OCI-LY3 (cell line): ENCODE measurements at regions not wholly inside any gene's neighbourhood (a gene's known extent, or its start where the extent isn't known, plus 50 kb on each side); places are given as distances from the start of the nearest gene placed in this dataset.

Experiments used
- H2AFZ ChIP-seq: fragments of 200-600, 300-600 bp; shearing (Covaris generic); 2 replicates; pipeline ENCODE4 v1.6.0; 2014; ENCODE audit warnings: antibody characterized with exemption, low read depth, low read length
- H3K27ac ChIP-seq: fragments of 200-600, 300-600 bp; sonication (generic); 2 replicates; pipeline ENCODE4 v1.5.1; 2014; ENCODE audit warnings: mild to moderate bottlenecking, low read length, moderate library complexity, mixed read lengths
- H3K27me3 ChIP-seq: fragments of 200-600, 300-600 bp; sonication (generic); 2 replicates; pipeline ENCODE4 v1.6.1; 2014; ENCODE audit warnings: low read depth, low read length, mixed read lengths
- H3K36me3 ChIP-seq: fragments of 200-600, 300-600 bp; sonication (generic); replicated peaks from 2 replicates; pipeline ENCODE3; 2014; ENCODE audit warnings: low read depth, low read length, mixed read lengths
- H3K4me1 ChIP-seq: fragments of 300-600, 200-600 bp; sonication (generic); 2 replicates; pipeline ENCODE4 v1.6.1; 2014; ENCODE audit warnings: low read length, mixed read lengths
- H3K4me2 ChIP-seq: fragments of 200-600, 300-600 bp; sonication (generic); 2 replicates; pipeline ENCODE4 v1.6.1; 2014; ENCODE audit warnings: low read length, mixed read lengths
- H3K4me3 ChIP-seq: fragments of 300-600, 200-600 bp; sonication (generic); 2 replicates; pipeline ENCODE4 v1.5.1; 2014; ENCODE audit warnings: antibody characterized with exemption, mild to moderate bottlenecking, low read length, moderate library complexity
- H3K79me2 ChIP-seq: fragments of 300-600, 200-600 bp; shearing (Covaris generic); 2 replicates; pipeline ENCODE4 v1.6.1; 2014; ENCODE audit warnings: mild to moderate bottlenecking, low read length, mixed read lengths
- H3K9ac ChIP-seq: fragments of 300-600, 200-600 bp; shearing (Covaris generic); 2 replicates; pipeline ENCODE4 v1.6.0; 2014; ENCODE audit warnings: mild to moderate bottlenecking, low read length, moderate library complexity
- H3K9me3 ChIP-seq: fragments of 200-600, 300-600 bp; shearing (Covaris generic); 2 replicates; pipeline ENCODE4 v1.6.1; 2014; ENCODE audit warnings: low read length, mixed read lengths; ENCODE audit not compliant: insufficient read depth
- H4K20me1 ChIP-seq: fragments of 200-600, 300-600 bp; sonication (generic); 2 replicates; pipeline ENCODE4 v1.6.1; 2016; ENCODE audit warnings: low read length, mixed read lengths; ENCODE audit not compliant: insufficient read depth
- EZH2phosphoT487 ChIP-seq: fragments of 200-600 bp; shearing (Covaris generic); IDR thresholded peaks from 2 replicates; pipeline ENCODE4 v1.6.1; 2018; ENCODE audit warnings: antibody characterized with exemption, mixed run types, low read depth
- TF ChIP-seq, protein P1 (sequence below): fragments of 200-600, 300-600 bp; sonication (generic); IDR thresholded peaks from 2 replicates; pipeline ENCODE4 v1.5.1; 2014; ENCODE audit warnings: antibody characterized with exemption, low read length, low read depth

DNA sequence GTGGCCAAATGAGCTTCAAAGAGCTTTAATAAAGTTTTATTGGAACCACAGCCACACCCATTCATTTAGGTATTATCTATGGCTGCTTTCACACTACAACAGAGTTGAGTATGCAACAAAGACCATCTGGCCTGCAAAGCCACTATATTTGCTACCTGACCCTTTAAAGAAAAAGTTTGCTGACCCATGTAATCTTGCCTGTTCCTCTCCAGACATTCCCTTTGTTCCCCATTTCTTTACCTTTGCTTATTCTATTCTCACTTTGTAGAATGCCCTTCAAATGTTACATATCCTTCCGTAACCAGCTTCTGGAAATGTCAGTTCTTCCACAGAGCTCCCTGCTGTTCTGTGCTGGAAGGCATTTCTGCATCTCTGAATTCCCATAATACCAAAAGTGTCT is 320.2 kb downstream of the TLE1 start:
- H3K4me3 ChIP-seq, result no peak overlapping the region
- H4K20me1 ChIP-seq, result no peaks in the 10 kb centered on the region
- H3K9me3 ChIP-seq, result no peaks in the 10 kb centered on the region
- H3K36me3 ChIP-seq, result no peaks in the 10 kb centered on the region
- no peak overlapping the region for H3K27ac ChIP-seq
- no peak for TF ChIP-seq EZH2phosphoT487
- TF ChIP-seq, protein P1, sequence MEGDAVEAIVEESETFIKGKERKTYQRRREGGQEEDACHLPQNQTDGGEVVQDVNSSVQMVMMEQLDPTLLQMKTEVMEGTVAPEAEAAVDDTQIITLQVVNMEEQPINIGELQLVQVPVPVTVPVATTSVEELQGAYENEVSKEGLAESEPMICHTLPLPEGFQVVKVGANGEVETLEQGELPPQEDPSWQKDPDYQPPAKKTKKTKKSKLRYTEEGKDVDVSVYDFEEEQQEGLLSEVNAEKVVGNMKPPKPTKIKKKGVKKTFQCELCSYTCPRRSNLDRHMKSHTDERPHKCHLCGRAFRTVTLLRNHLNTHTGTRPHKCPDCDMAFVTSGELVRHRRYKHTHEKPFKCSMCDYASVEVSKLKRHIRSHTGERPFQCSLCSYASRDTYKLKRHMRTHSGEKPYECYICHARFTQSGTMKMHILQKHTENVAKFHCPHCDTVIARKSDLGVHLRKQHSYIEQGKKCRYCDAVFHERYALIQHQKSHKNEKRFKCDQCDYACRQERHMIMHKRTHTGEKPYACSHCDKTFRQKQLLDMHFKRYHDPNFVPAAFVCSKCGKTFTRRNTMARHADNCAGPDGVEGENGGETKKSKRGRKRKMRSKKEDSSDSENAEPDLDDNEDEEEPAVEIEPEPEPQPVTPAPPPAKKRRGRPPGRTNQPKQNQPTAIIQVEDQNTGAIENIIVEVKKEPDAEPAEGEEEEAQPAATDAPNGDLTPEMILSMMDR, result no peak
- H3K4me1 ChIP-seq, result peaks cover 2% of the 10 kb centered on the region
- no peaks in the 10 kb centered on the region for H3K79me2 ChIP-seq
- no peak overlapping the region for H2AFZ ChIP-seq
- H3K9ac ChIP-seq, result no peak overlapping the region
- no peak overlapping the region for H3K4me2 ChIP-seq
- H3K27me3 ChIP-seq, result no peaks in the 10 kb centered on the region

DNA sequence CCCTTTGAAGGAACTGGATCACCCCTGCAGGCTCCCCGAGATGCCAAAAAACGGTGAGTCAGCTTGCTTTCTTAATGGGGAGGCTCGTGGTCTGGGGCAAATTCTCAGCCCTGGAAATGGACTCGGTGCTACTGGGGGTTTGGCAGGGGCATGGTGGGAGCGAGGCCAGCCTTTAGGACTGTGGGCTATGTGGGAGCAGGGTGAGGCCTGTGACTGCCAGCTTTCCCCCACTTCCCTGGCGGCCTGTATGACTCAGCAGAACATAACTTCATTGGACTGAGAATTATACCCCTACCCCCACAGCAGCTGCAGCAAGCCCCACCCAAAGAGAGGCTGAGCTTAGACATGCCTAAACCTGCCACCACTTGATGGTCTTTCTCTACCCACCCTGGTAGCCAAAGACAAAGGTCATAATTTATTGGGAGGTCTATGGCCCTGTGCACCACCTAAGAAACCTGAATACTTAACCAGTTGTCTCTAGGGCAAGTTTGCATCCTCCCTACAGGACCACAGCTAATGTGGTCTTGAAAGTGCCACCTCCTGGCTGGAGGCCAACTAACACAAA is 325.3 kb downstream of the TLE1 start:
- H3K27ac ChIP-seq, result no peak overlapping the region

DNA sequence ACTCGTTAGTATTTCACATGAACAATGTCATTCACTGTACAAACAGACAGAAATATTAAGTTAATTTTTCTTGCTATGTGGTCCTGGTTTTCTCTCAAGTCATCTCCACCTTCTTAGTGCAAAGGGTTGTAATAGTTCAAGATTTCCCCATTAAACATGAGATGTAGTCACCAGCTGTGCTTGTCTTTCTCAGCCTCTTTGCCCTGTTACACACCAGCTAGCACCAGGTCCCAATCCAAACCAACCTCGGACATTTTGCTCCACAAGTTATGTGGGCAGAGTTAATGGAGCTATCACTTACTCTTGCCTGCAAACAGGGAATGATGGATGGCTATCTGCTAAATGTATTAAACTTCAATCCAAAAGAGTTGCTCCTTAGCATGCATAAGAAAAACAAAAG is 328.1 kb downstream of the TLE1 start:
- Histone ChIP-seq H3K9ac (no peak overlapping the region), H3K4me3 (no peak overlapping the region), H3K79me2 (no peaks in the 10 kb centered on the region), H3K9me3 (no peaks in the 10 kb centered on the region), H3K27ac (no peak overlapping the region), H3K4me1 (no peaks in the 10 kb centered on the region), H4K20me1 (no peaks in the 10 kb centered on the region), H2AFZ (no peak overlapping the region), H3K27me3 (no peaks in the 10 kb centered on the region), H3K36me3 (no peaks in the 10 kb centered on the region), H3K4me2 (no peak overlapping the region)
- TF ChIP-seq EZH2phosphoT487, result no peak
- TF ChIP-seq, protein P1, result no peak

More for the DNA sequence above, 325.3 kb downstream of the TLE1 start:
- Histone ChIP-seq H3K4me2 (no peak overlapping the region), H3K4me3 (no peak overlapping the region), H3K9ac (no peak overlapping the region), H3K27me3 (no peaks in the 10 kb centered on the region), H3K9me3 (no peaks in the 10 kb centered on the region), H3K4me1 (no peaks in the 10 kb centered on the region), H3K36me3 (no peaks in the 10 kb centered on the region), H3K79me2 (no peaks in the 10 kb centered on the region), H2AFZ (no peak overlapping the region), H4K20me1 (no peaks in the 10 kb centered on the region)
- TF ChIP-seq EZH2phosphoT487, result no peak

DNA sequence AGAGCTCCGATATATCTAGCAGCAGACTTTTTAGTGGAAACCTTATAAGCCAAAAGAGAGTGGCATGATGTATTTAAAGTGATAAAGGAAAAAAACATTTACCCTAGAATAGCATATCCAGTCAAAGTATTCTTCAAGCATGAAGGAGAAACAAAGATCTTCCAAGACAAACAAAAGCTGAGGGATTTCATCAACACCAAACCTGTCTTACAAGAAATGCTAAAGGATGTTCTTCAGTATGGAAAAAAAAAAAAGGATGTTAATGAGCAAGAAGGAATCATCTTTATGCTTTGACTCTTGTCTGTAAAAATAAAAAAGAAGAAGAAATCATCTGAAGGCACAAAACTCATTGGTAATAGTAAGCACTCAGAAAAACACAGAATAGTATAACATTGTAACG is 338.2 kb downstream of the TLE1 start:
- Histone ChIP-seq H3K4me2 (no peak overlapping the region), H3K4me3 (no peak overlapping the region), H2AFZ (no peak overlapping the region), H3K27me3 (no peaks in the 10 kb centered on the region), H4K20me1 (no peaks in the 10 kb centered on the region), H3K79me2 (no peaks in the 10 kb centered on the region), H3K36me3 (no peaks in the 10 kb centered on the region), H3K9me3 (no peaks in the 10 kb centered on the region), H3K27ac (no peak overlapping the region), H3K4me1 (no peaks in the 10 kb centered on the region), H3K9ac (no peak overlapping the region)
- TF ChIP-seq, protein P1, result no peak
- no peak for TF ChIP-seq EZH2phosphoT487
